ENCODE measurements at regions not wholly inside any gene's neighbourhood (a gene's known extent, or its start where the extent isn't known, plus 50 kb on each side); places are given as distances from the start of the nearest gene placed in this dataset.

DNA sequence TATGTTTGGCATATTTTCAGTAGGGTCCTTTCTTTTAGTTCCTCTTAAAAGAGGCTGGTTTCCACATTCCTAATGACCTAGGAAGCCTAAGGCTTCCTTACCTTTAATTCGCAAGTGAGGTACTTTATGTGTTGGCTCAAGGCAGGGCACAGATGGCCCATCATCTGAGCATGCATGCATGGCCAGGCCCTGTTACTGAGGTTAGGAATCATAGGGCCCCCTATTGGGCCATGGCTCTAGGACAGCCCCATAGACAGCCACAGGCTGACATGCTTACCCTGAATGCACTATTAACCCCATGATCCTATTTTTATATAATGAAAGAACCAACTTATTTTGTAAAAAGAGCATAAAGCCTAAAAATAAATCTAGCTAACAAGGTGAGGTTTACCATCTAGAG lies 271.4 kb downstream of the ELAVL2 start:
- CTCF ChIA-PET, result no interaction called here
- no peak for DNase-seq (ENCODE audit: low spot score)
- TF ChIP-seq, protein P1, sequence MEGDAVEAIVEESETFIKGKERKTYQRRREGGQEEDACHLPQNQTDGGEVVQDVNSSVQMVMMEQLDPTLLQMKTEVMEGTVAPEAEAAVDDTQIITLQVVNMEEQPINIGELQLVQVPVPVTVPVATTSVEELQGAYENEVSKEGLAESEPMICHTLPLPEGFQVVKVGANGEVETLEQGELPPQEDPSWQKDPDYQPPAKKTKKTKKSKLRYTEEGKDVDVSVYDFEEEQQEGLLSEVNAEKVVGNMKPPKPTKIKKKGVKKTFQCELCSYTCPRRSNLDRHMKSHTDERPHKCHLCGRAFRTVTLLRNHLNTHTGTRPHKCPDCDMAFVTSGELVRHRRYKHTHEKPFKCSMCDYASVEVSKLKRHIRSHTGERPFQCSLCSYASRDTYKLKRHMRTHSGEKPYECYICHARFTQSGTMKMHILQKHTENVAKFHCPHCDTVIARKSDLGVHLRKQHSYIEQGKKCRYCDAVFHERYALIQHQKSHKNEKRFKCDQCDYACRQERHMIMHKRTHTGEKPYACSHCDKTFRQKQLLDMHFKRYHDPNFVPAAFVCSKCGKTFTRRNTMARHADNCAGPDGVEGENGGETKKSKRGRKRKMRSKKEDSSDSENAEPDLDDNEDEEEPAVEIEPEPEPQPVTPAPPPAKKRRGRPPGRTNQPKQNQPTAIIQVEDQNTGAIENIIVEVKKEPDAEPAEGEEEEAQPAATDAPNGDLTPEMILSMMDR (conservative IDR thresholded peaks at IDR 0.05; ENCODE audit: low read depth), result no peak
- POLR2A ChIA-PET (ENCODE audit: low non-redundant PET), result no interaction called here
- no peak overlapping the region for H3K27ac ChIP-seq

DNA sequence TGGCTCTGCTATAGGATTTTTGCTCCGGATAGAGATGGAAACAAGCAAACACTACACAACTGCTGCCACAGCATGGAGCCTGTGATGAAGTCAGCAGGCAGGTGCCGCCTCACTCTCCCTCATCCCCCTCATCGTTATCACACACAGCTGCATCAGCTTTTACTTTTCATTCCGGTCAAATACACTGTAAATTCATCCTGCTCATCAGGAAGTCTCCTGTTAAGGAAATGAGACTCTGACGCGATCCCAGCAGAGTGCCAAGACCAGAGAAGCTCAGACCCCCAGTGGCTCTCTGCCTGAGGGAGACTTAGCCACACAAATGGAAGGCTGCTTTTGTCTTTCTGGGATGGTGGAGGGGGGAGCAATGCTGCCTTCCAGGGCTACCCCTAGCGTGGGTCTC lies 270.2 kb downstream of the ELAVL2 start:
- peak overlapping the region; percentile 23; the same call in 1 of the 2 replicates for H3K27ac ChIP-seq
- TF ChIP-seq, protein P1 (conservative IDR thresholded peaks at IDR 0.05; ENCODE audit: low read depth), result no peak
- POLR2A ChIA-PET (ENCODE audit: low non-redundant PET), result no interaction called here
- CTCF ChIA-PET, result no interaction called here
- no peak for DNase-seq (ENCODE audit: low spot score)

DNA sequence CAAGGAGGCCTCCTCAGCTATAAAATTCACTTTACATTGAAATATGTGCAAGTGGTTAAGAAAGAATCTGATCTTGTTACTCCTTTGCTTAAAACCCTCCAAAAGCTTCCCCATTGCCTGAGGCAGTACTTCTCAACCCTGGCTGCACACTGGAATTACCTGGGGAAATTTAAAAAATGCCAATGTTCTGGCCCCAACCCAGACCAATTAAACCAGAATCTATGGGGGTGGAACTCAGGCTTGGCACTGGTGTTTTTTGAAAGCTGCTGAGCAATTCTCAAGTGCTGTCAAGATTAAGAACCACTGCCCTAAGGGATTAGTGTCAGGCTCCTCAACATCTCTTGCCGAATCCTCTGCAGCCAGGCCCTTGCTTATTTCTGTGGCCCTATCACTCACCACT lies 269.6 kb downstream of the ELAVL2 start:
- ChIA-PET POLR2A (ENCODE audit: low non-redundant PET) (no interaction called here), CTCF (interaction anchor here (0.6 kb wide), 1 partner anchor 946 kb away, joined by 4 read pairs; no protein-coding TSS in a partner anchor)
- no peak for DNase-seq (ENCODE audit: low spot score)
- no peak overlapping the region for H3K27ac ChIP-seq
- TF ChIP-seq, protein P1 (conservative IDR thresholded peaks at IDR 0.05; ENCODE audit: low read depth), result no peak

DNA sequence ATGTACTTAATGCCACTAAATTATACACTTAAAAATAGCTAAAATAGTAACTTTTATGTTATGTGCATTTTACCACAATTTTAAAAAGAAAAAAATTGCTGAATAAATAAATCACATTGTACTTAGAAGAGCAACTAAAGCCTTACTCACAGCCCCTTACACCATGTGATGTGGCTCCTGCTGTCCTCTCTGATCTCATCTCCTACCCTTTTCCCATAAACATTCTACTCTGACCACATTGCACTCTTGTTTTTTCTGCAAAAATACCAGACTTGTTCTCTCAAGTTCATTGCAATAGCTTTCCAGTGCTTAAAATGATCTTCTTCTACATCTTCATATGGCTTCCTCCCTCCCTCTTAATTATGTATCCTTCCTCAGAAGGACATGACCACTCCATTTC lies 268.4 kb downstream of the ELAVL2 start:
- no peak for DNase-seq (ENCODE audit: low spot score)
- POLR2A ChIA-PET (ENCODE audit: low non-redundant PET), result no interaction called here
- CTCF ChIA-PET, result interaction anchor here (0.6 kb wide), 1 partner anchor 522 kb away, joined by 3 read pairs; no protein-coding TSS in a partner anchor
- TF ChIP-seq, protein P1 (conservative IDR thresholded peaks at IDR 0.05; ENCODE audit: low read depth), result no peak
- no peak overlapping the region for H3K27ac ChIP-seq

DNA sequence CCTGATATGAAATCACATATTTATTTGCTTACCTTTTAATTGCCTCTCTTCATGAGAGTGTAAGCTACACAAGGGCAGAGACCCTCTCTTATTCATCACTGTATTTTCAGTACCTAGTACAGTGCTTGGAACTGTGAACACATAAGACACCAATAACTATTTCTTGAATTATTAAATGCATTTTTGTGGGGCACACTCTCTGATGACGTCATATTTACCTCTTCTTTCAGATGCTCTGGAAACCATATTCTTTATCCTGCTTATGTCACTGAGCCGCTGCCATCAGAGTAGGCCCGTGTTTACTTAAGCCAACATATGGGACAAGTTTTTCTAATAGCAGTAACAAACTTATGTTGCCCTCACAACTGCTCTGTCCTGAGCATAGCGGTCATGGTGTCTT lies 266.5 kb downstream of the ELAVL2 start:
- DNase-seq (ENCODE audit: low spot score), result no peak
- TF ChIP-seq, protein P1 (conservative IDR thresholded peaks at IDR 0.05; ENCODE audit: low read depth), result no peak
- ChIA-PET CTCF (no interaction called here), POLR2A (ENCODE audit: low non-redundant PET) (no interaction called here)
- no peak overlapping the region for H3K27ac ChIP-seq

DNA sequence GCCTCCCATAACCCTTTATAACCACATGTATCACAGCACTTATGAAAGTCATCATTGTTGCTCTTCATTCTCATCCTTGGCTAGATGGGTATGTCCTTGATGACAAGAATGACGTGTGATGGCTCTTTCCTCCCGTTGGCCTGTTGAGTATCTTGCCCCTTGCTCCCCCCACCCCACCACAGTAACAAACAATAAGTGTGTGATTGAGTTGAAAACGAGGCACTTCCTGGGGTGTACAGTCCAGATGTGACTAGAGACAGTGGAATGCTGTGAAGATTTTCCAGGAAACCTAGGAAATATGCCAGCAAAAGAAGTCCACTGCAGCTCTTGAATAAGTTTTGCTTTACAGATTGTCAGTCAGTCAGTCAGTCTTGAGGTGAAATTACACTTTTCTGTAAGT lies 262.5 kb downstream of the ELAVL2 start:
- ChIA-PET POLR2A (ENCODE audit: low non-redundant PET) (no interaction called here), CTCF (interaction anchor here (0.6 to 0.9 kb wide), 2 partner anchors 10 to 153 kb away, joined by 3 to 4 read pairs; no protein-coding TSS in a partner anchor)
- no peak overlapping the region for H3K27ac ChIP-seq
- DNase-seq (ENCODE audit: low spot score), result no peak
- TF ChIP-seq, protein P1 (conservative IDR thresholded peaks at IDR 0.05; ENCODE audit: low read depth), result no peak
